HG03103 (cell line): ENCODE measurements at regions not wholly inside any gene's neighbourhood (a gene's known extent, or its start where the extent isn't known, plus 50 kb on each side); places are given as distances from the start of the nearest gene placed in this dataset.
"Not testable (repeated sequence)": the region's sequence is repeated elsewhere in the genome, so short reads cannot be mapped to it uniquely, and the experiment has no call there.

ENCODE experiments used
- ATAC-seq: cut with Tn5 transposase; IDR thresholded peaks from one replicate; pipeline ENCODE4 v1.9.1; 2021; ENCODE audit warnings: low read depth; ENCODE audit not compliant: unreplicated experiment

GRCh38 chr1:208344202-208344857 is 100.1 kb upstream of the PLXNA2 start:
- no peak for ATAC-seq

GRCh38 chr1:208347191-208347590 is 103.0 kb upstream of the PLXNA2 start:
- no peak for ATAC-seq

- no peak for ATAC-seq
These were observed 105.6 kb upstream of the PLXNA2 start for GRCh38 chr1:208349694-208350330.

GRCh38 chr1:208350815-208351214 is 106.6 kb upstream of the PLXNA2 start:
- ATAC-seq: no peak

GRCh38 chr1:208351838-208352237 is 107.7 kb upstream of the PLXNA2 start:
- ATAC-seq: no peak

DNA sequence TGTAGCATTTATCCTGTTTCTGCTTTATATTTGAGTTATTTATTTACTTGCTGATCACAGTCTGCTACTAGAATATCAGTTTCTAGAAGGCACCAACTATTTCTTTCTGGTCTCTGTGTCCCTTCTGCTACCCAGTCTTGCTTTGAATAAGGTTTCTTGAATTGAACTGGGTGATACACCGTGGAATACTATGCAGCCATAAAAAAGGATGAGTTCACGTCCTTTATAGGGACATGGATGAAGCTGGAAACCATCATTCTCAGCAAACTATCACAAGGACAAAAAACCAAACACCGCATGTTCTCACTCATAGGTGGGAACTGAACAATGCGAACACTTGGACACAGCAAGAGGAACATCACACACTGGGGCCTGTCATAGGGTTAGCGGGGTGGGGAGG is 109.6 kb upstream of the PLXNA2 start:
- not testable (repeated sequence) for ATAC-seq

- ATAC-seq: no peak
These were observed 113.7 kb upstream of the PLXNA2 start for GRCh38 chr1:208357644-208358507.

DNA sequence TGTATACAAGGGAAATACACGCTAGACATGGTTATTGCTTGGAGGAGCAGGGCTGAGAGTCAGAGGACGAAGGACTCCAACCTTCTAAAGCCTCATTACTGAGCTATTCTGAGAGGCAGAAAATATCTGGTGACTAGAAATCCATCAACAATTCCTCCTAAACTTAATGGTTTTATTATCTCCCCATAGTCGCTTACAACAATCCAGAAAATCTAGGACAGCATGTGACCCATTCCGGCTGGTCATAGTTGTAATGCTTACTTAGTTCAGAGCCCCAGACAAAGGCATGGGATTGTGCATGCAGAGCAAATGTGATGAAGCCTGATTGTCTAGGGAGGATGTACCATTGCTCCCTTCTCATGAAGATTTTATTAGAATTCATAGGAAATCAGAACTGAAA is 114.5 kb upstream of the PLXNA2 start:
- no peak for ATAC-seq

- no peak for ATAC-seq
These were observed 117.8 kb upstream of the PLXNA2 start for GRCh38 chr1:208362011-208362410.

DNA sequence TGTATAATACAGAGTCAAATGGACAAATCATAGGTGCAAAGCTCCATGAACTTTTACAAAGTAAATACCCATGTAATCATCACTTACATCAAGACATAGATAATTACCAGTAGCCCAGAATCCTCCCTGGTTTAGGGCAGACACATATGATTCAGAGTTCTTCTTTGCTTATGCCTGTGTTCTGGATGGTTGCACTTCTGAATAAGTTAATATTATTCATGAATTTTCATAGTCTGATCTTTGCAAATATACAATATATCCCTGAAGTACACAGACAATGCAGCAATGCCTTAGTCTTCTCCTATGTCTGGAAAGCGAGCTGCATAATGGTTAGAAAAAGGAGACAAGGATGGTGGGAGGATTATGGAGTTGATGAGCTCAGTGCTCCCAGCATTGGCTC is 122.4 kb upstream of the PLXNA2 start:
- no peak for ATAC-seq

GRCh38 chr1:208369045-208369444 is 124.9 kb upstream of the PLXNA2 start:
- ATAC-seq: no peak

DNA sequence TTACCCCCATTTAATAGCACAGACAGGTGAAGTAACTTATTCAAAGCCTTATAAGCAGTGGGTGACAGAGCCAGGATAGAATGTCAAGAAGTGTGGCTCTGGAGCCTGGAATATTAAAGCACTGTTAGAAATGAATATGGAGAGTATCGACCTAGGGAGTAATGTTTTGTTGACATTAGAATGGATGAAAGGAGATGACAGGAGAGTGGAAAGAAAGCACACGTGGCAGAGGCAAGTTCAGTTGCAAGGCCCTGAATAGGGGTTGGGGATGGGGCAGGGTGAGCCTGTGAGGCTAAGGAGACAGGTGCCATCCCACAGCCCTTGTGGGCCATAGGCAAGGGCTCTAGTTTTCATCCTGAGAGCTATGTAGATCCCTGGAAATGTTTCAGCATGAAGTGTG is 125.5 kb upstream of the PLXNA2 start:
- no peak for ATAC-seq

DNA sequence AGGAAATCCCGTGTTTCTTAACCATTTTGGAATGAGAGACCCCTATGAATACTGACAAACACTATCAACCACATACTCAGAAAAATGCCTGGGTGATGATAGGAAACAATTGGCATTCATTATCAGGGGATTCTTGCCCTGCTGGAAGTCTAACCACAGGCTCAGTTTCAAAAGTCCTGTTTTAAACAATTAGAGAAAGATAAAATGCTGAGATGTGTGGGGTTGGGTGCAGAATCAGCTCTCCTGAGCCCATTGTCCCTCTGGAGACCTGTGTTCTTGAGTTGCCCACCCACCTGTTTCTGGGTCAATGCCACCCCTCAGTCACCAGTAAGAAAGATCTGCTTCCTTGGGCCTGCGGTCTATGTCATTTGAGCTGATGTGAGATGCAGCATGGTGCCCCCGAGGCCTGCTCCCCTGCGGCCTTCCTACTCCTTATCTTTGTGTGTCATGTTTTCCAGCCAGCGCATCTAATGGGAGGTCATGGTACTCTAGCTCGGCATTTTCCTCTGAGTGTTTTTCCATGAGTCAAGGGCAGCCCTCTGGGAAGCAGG is 130.3 kb upstream of the PLXNA2 start:
- no peak for ATAC-seq

DNA sequence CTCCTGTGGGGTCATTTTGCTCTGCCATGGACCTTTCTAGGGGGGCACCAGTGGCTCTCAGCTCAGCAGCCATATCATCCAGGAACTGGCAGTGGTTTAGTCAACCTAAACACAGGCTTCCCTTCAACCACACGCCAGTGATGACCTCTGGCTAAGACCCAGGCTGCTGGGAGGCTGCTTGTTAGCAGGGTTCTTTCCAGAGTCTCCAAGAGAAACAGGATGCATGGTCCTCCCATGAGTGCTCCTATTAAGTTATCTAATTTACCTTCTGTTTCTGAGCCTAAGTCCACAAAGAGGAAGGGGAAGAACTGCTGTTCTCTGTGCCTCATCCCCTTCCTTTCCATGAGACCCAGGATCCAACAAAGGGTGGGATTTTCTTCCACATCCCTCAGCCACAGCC is 137.3 kb upstream of the PLXNA2 start:
- ATAC-seq: no peak

- ATAC-seq: no peak
These were observed 144.0 kb upstream of the PLXNA2 start for GRCh38 chr1:208387908-208388811.

GRCh38 chr1:208393416-208393815 is 149.2 kb upstream of the PLXNA2 start:
- ATAC-seq: no peak

DNA sequence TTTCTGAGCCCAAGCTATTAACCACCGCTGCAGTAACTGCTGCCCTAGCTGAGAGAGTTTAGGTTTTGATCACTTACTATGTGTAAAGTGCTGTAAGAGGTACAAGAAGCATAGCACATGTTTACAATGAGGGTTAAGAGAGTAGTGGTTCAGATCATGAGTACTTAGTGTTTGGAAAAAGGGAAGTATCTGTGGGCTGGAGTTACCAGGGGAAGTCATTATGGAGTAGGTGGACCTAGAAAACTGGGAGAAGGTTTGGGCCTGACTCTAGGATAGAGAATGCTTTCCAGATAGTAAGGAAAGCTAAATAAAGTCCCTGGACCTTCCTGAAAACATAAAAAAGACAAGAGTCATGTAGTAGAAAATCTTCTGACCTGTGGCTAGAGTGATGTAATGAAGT is 149.6 kb upstream of the PLXNA2 start:
- ATAC-seq: no peak

DNA sequence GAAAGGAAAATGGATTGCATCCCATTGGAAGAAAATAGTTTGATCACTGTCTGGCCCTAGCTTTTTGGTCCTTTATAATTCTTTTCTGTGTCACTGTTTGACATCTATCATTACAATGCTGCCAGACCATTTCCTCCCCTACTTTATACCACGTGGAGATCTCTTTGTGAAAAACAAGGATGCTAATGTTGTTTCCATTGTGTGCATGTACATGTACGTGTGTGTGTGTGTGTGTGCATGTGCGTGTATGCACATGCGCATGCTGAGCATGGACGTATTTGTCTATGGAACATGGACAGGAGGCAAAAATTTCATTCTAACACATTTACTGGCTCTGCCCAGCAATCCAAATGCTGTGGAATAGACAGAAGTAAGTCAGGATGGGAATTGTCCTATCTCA is 153.1 kb upstream of the PLXNA2 start:
- ATAC-seq: no peak

- ATAC-seq: no peak
These were observed 160.8 kb upstream of the PLXNA2 start for GRCh38 chr1:208405014-208405413.

DNA sequence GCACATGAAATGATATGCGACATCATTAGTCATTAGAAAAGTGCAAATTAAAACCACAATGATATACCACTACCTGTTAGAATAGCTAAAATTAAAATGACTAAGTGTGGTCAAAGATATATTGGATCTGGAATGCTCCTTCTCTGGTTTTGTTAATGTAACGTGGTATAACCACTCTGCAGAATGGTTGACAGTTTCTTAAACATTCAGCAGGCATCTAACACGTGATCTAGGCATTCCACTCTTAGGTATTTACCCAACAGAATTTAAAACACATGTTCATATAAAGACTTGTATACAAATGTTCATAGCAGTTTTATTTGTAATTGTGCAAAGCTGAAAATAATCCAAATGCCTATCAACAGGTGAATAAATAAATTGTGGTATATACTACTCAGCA is 165.0 kb upstream of the PLXNA2 start:
- ATAC-seq: no peak
